Activated CD4-positive, alpha-beta memory T cell treated with anti-CD3 and anti-CD28 coated beads, Interleukin-2, amount 10 ng/mL, durations not matched to agents 7 days and 5 days (primary cell): ENCODE measurements at regions not wholly inside any gene's neighbourhood (a gene's known extent, or its start where the extent isn't known, plus 50 kb on each side); places are given as distances from the start of the nearest gene placed in this dataset.

Source experiments
- CTCF ChIA-PET: fragments of 350-600 bp; sonication (Branson Sonifier 250); formaldehyde crosslinking; loops from one replicate; lab custom pipeline; 2021; ENCODE audit warnings: antibody characterized with exemption, inconsistent platforms; lab: Charles Lee
- POLR2A ChIA-PET: fragments of 350-600 bp; sonication (Branson Sonifier 250); formaldehyde crosslinking; loops from one replicate; lab custom pipeline; 2021; ENCODE audit warnings: antibody characterized with exemption; lab: Charles Lee
- DNase-seq: peaks from one replicate; pipeline ENCODE4 v3.0.0-alpha.2; 2020
- H3K27ac Mint-ChIP-seq: one replicate; pipeline ENCODE4 v1.8.0; 2021; ENCODE audit warnings: mild to moderate bottlenecking, mixed read lengths
- H3K27me3 Mint-ChIP-seq: one replicate; pipeline ENCODE4 v1.8.0; 2021; ENCODE audit warnings: mixed read lengths
- H3K36me3 Mint-ChIP-seq: one replicate; pipeline ENCODE4 v1.8.0; 2021; ENCODE audit warnings: low read depth, mixed read lengths
- H3K4me1 Mint-ChIP-seq: one replicate; pipeline ENCODE4 v1.8.0; 2021; ENCODE audit warnings: mixed read lengths
- H3K4me3 Mint-ChIP-seq: one replicate; pipeline ENCODE4 v1.8.0; 2021; ENCODE audit warnings: mild to moderate bottlenecking, mixed read lengths
- H3K9me3 Mint-ChIP-seq: one replicate; pipeline ENCODE4 v1.8.0; 2021; ENCODE audit warnings: mixed read lengths

DNA sequence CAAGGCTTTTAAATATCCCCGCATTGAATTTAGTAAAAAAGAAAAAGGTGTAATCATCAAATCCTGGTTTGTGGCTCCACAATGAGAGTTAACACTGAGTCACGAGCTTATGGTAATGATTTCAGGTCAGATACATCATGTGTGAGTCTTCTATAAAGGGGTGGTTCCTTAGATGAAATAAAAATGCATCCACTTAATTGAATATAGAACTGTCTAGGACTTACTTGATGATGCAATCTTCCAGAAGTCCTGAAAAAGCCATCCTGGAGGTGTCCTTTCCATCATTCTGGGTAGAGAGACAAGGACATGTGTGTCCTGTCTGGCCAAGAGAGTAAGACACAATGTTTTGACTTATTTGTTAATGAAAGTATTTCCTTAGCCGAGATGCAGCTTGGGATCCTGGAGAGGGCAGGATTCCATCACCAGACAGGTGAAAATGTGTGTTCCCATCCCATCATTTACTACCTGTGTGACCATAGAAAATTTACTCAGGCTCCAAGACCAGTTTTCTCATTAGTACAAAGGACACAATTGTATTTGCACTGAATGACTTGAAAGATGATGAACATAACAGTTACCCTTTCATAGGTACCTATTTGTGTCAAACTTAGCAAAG is 1539.8 kb upstream of the PIK3C3 start:
- Mint-ChIP-seq H3K36me3 (no peaks in the 10 kb centered on the region), H3K4me1 (no peaks in the 10 kb centered on the region), H3K27me3 (no peaks in the 10 kb centered on the region), H3K9me3 (peaks cover 23% of the 10 kb centered on the region), H3K4me3 (no peak overlapping the region), H3K27ac (no peak overlapping the region)
- POLR2A ChIA-PET: no interaction called here
- no peak for DNase-seq
- CTCF ChIA-PET: no interaction called here

DNA sequence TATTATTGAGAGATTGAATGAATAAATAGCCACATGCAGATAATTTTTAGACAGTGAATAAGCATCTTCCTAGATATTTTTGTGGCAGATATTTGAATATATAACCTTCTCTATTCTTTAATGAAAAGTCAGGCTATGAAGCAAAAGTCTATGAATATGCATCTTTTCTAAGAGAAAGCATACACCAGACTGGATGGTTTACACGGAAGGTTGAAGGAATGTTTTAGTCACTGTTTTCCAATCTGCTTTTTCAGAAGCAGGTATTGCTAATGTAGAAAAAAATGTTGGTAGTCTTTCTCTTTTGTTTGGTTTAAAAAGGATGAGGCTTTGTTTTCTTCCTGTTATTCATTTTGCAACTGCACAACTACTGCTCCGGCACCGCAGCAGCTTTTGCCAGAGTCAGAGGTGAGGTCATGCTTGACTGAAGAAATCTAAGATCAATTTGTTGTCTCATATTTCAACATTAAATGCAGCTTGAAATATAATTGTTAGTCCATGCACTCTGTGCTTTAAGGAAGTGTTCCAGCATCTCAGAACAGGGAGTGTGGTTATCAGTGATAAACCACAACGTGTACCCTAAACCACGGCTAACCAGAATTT is 1540.8 kb upstream of the PIK3C3 start:
- no peaks in the 10 kb centered on the region for H3K4me1 Mint-ChIP-seq
- peaks cover 20% of the 10 kb centered on the region for H3K9me3 Mint-ChIP-seq
- no peak overlapping the region for H3K27ac Mint-ChIP-seq
- CTCF ChIA-PET: no interaction called here
- no peak for DNase-seq
- no peak overlapping the region for H3K4me3 Mint-ChIP-seq
- no peaks in the 10 kb centered on the region for H3K27me3 Mint-ChIP-seq
- POLR2A ChIA-PET: no interaction called here
- no peaks in the 10 kb centered on the region for H3K36me3 Mint-ChIP-seq

DNA sequence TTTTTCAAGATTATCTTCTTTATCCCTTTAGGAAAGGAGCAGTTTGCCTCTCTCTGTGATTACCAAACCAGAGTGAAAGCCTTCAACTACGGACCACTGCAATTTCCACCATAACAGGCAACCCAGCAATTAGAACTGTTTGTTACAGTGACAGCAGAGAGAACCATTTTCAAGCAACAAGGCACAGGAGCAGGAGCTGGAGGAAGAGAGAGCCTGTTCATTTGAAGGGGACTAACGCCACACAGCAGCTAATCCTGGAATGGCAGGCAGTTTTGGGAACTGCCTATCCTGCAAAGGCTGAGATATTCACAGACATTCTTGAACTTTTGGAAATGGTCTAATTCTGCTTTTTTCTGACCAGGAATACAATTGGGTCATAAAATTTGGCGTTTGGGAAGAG is 1541.9 kb upstream of the PIK3C3 start:
- no peak overlapping the region for H3K27ac Mint-ChIP-seq
- CTCF ChIA-PET: no interaction called here

DNA sequence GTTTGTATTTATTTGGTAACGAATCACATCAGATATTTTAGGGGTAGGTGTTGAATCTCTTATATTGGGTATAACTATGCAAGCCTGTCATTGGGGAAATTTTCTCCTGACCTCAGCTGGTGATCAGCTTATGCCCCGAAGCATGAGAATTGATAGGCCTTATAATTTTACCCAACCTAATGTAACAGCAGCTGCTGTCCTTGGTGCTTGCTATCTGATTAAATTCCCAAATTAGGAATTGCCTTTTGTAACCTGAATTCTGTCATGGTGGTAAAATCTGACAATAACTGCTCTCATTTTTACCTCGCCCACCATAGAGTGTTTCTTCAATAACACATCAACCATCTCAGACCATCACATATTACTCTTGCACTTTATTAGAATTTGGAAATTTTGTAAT is 1542.6 kb upstream of the PIK3C3 start:
- Mint-ChIP-seq H3K27ac (no peak overlapping the region), H3K4me3 (no peak overlapping the region), H3K27me3 (no peaks in the 10 kb centered on the region), H3K9me3 (peaks cover 17% of the 10 kb centered on the region), H3K4me1 (no peaks in the 10 kb centered on the region), H3K36me3 (no peaks in the 10 kb centered on the region)
- CTCF ChIA-PET: no interaction called here
- no peak for DNase-seq
- POLR2A ChIA-PET: no interaction called here

More for the DNA sequence above, 1541.9 kb upstream of the PIK3C3 start:
- no peaks in the 10 kb centered on the region for H3K4me1 Mint-ChIP-seq
- no peaks in the 10 kb centered on the region for H3K36me3 Mint-ChIP-seq
- POLR2A ChIA-PET: no interaction called here
- peaks cover 18% of the 10 kb centered on the region for H3K9me3 Mint-ChIP-seq
- H3K4me3 Mint-ChIP-seq: no peak overlapping the region
- no peaks in the 10 kb centered on the region for H3K27me3 Mint-ChIP-seq
- DNase-seq: no peak

DNA sequence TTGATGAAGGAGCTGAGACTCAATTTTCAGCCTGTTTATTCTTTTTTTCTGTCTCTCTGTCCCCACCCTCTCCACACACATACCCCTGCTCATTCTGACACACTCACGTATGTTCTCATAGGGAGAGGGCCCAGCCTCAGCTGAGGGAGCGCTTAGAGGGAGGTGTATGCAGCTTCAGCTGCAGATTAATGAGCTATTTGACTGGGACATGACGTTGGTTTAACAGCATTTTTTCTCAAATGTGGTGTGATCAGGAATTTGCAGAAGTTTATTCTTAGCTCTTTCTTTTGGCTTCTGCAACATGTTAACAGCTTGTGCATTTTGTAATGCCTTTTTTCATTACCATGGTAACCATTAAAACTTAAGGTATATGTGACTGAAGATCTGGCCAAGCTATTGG is 1547.1 kb upstream of the PIK3C3 start:
- ChIA-PET CTCF (no interaction called here), POLR2A (no interaction called here)
- no peak overlapping the region for H3K27ac Mint-ChIP-seq
- no peaks in the 10 kb centered on the region for H3K36me3 Mint-ChIP-seq
- no peaks in the 10 kb centered on the region for H3K27me3 Mint-ChIP-seq
- H3K4me3 Mint-ChIP-seq: no peak overlapping the region
- H3K4me1 Mint-ChIP-seq: no peaks in the 10 kb centered on the region
- DNase-seq: no peak
- H3K9me3 Mint-ChIP-seq: peaks cover 15% of the 10 kb centered on the region

DNA sequence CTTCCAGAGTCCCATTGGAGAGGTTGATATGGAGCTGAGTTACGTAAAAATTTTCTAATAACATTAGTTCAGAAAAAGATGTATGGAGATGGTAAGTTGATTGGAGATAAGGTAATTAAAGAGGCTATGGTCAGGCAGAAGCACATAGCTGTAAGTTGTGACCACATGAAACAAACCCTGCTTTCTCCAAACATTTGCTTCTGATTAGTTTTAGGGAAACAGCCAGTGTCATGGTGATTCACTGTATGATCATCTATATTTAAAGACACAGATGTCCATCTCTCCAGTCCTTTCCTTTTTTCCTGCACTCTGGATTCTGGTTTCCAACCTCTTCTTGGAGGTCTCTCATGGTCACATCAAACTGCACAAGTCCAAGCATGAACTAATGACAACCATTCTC is 1550.8 kb upstream of the PIK3C3 start:
- no peak for DNase-seq
- H3K9me3 Mint-ChIP-seq: peaks cover 10% of the 10 kb centered on the region
- ChIA-PET CTCF (no interaction called here), POLR2A (no interaction called here)
- H3K4me1 Mint-ChIP-seq: no peaks in the 10 kb centered on the region
- no peaks in the 10 kb centered on the region for H3K36me3 Mint-ChIP-seq
- no peaks in the 10 kb centered on the region for H3K27me3 Mint-ChIP-seq
- no peak overlapping the region for H3K4me3 Mint-ChIP-seq
- H3K27ac Mint-ChIP-seq: no peak overlapping the region

DNA sequence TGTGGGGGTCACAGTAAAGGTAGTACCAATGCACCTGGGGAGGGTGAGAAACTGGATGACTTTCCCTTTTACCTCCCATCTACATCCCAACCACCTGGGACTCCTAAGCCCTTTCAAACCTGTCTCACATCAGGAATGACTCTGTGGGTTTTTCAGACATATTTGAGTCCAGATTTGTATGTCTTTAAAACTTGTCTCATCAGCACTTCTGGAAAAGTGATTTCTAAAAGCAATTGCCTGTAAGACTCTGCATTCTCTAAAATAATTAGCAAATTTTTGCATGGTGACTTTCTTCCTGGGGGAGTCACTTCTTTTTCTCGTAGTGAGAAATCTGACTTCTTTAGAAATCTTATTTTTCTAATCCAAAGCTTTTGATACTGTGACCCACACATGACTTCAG is 1553.0 kb upstream of the PIK3C3 start:
- CTCF ChIA-PET: no interaction called here
- H3K4me3 Mint-ChIP-seq: no peak overlapping the region
- POLR2A ChIA-PET: no interaction called here
- H3K36me3 Mint-ChIP-seq: no peaks in the 10 kb centered on the region
- H3K27me3 Mint-ChIP-seq: no peaks in the 10 kb centered on the region
- DNase-seq: no peak
- H3K4me1 Mint-ChIP-seq: no peaks in the 10 kb centered on the region
- H3K9me3 Mint-ChIP-seq: peaks cover 13% of the 10 kb centered on the region
- no peak overlapping the region for H3K27ac Mint-ChIP-seq

DNA sequence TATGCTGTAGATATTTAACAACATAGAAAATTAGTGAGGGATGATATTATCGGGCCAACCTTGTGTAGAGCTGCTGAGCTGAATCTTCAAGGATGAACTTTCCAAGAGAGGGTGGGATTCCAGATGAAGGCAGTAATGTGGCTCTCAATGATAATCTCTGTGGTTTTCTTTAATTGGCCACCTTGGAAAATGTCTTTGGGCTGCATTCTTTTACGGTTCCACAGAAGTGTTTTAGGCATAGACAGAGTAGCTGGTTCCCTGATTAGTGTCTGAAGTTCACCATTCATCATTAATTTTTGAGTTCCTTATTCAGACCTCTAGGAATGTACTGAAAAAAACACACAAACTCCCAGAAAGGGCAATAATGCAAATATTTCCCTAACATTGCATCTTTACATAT is 1566.9 kb upstream of the PIK3C3 start:
- CTCF ChIA-PET: no interaction called here
- no peak overlapping the region for H3K27ac Mint-ChIP-seq

DNA sequence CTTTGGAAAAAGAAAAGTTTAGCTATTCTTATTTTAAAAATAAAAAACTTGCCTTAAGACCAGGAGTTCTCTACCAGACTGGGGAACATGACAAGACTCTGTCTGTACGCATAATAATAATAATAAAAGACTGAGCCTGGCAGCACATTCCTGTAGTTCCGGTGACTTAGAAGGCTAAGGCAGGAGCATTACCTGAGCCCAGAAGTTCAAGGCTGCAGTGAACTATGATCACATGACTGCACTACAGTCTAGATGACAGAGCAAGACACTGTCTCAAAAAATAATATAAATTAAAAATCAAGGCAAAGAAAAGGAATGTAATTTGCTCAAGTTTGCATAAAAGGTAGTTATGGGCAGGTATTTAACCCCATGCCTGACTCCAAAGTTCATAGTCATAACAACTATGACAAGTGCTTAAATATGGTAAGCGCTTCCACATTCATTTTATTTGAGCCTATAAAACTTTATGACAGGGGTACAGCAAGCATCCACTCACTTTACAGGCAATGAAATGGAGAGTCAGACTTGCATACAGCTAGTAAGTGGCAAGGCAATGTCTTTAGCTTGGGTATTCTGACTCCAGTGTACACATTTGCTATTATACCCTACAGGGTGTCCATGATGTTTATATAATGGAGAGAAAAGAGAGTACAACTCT is 1567.8 kb upstream of the PIK3C3 start:
- ChIA-PET CTCF (no interaction called here), POLR2A (no interaction called here)
- Mint-ChIP-seq H3K9me3 (peaks cover 17% of the 10 kb centered on the region), H3K4me3 (no peak overlapping the region), H3K4me1 (no peaks in the 10 kb centered on the region), H3K27ac (no peak overlapping the region), H3K36me3 (no peaks in the 10 kb centered on the region), H3K27me3 (no peaks in the 10 kb centered on the region)
- no peak for DNase-seq

More for the DNA sequence above, 1566.9 kb upstream of the PIK3C3 start:
- Mint-ChIP-seq H3K4me3 (no peak overlapping the region), H3K4me1 (no peaks in the 10 kb centered on the region), H3K27me3 (no peaks in the 10 kb centered on the region), H3K9me3 (peaks cover 19% of the 10 kb centered on the region), H3K36me3 (no peaks in the 10 kb centered on the region)
- no peak for DNase-seq
- POLR2A ChIA-PET: no interaction called here

DNA sequence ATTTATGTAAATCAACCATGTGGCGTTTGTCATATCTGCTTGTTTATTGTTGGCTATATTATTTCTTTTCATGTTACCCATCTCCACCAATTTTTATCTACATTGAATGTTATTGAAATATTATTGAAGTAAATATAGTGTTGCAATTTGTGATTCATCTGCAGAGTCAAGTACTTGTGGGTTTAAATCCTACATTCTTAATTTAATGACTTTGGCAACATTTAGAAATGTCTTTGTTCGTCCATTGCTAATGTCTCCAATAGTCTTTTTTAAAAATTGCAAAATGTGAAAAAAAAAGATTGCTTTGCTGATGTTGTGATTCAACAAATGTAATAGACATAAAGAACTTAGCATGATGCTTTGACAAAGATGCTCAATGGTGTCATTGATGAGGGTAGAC is 1572.8 kb upstream of the PIK3C3 start:
- H3K4me3 Mint-ChIP-seq: no peak overlapping the region
- peaks cover 7% of the 10 kb centered on the region for H3K9me3 Mint-ChIP-seq
- ChIA-PET CTCF (no interaction called here), POLR2A (no interaction called here)
- H3K27ac Mint-ChIP-seq: no peak overlapping the region
- no peaks in the 10 kb centered on the region for H3K27me3 Mint-ChIP-seq
- no peaks in the 10 kb centered on the region for H3K36me3 Mint-ChIP-seq
- no peak for DNase-seq
- H3K4me1 Mint-ChIP-seq: no peaks in the 10 kb centered on the region

DNA sequence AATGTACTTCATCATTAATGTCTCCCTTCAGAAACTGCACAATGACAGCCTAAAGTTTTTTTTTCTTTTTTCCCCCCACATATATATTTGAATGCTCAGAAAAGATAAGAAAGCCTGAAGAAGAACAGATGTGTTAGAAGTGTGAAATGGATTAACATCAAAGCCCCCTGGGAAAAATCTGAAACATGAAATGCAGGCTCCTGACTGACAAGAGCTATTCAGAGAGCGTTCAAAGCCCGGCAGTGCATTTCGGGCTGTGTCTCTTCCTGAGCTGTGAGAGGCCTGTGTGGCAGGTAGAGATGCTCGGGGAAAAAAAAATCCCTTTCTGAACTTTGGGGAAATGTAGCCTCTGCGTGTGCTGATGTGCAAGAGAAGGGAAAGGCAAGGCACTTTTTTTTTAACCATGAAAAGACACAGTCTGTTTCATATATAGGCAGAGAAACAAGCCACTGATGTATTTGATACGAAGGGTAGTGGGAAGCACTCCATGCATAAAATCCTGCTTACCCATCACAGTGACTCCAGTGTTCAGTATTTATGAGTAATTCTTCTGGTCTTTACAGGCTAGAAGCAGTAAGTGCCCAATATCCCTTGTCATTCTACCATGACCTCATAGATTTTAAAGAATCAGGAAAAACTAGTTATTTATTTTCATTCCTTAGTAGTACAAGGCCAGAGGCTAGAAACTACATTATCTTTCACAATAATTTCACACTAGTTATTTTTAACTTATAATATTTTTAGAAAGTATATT is 1574.2 kb upstream of the PIK3C3 start:
- ChIA-PET POLR2A (no interaction called here), CTCF (no interaction called here)
- H3K27ac Mint-ChIP-seq: no peak overlapping the region
- H3K9me3 Mint-ChIP-seq: peaks cover 7% of the 10 kb centered on the region
- H3K4me3 Mint-ChIP-seq: no peak overlapping the region
- no peak for DNase-seq
- no peaks in the 10 kb centered on the region for H3K27me3 Mint-ChIP-seq
- no peaks in the 10 kb centered on the region for H3K36me3 Mint-ChIP-seq
- H3K4me1 Mint-ChIP-seq: no peaks in the 10 kb centered on the region

DNA sequence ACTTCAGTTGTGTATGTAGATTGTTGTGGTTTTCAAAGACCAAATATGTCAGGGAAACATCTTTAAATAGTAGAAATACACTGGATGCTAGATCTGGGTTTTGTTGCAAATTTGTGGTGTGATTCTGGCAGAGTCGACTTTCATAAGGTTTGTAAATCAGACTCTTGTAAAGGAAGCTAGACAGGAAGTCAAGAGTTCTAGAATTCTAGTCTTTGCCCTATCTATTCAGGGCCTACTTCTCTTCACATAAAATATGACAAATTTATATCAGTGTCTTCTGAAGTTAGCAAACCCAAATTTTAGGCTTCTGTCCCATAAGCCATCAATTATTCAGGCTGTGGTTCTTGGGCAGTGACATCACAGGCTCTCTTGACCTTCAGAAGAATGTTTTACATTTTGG is 1579.2 kb upstream of the PIK3C3 start:
- Mint-ChIP-seq H3K9me3 (peaks cover 11% of the 10 kb centered on the region), H3K4me1 (no peaks in the 10 kb centered on the region), H3K36me3 (no peaks in the 10 kb centered on the region), H3K27ac (no peak overlapping the region), H3K4me3 (no peak overlapping the region), H3K27me3 (no peaks in the 10 kb centered on the region)
- POLR2A ChIA-PET: no interaction called here
- CTCF ChIA-PET: no interaction called here
- DNase-seq: no peak

DNA sequence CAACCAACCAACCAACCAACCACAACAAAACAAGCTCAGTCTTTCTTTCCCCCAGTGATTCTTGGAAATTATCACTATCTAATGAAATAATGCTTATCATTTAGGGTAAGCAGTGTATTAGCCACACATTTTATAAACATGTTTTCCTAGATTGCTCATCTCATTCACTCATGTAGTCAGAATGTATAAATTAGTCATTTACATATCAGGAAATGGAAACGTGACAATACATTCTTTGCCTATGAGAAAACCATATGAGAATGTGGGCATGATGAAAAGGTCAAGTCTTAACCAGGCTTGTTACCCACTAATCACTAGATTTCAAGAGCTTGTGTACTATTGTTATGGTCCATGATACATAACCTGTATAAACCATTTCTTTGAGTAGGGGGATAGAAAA is 1583.4 kb upstream of the PIK3C3 start:
- Mint-ChIP-seq H3K36me3 (no peaks in the 10 kb centered on the region), H3K27ac (no peak overlapping the region), H3K27me3 (no peaks in the 10 kb centered on the region), H3K9me3 (peaks cover 11% of the 10 kb centered on the region), H3K4me1 (no peaks in the 10 kb centered on the region), H3K4me3 (no peak overlapping the region)
- DNase-seq: no peak
- POLR2A ChIA-PET: no interaction called here
- CTCF ChIA-PET: no interaction called here
